ENCODE measurements at regions not wholly inside any gene's neighbourhood (a gene's known extent, or its start where the extent isn't known, plus 50 kb on each side); places are given as distances from the start of the nearest gene placed in this dataset.
"Not testable (repeated sequence)": the region's sequence is repeated elsewhere in the genome, so short reads cannot be mapped to it uniquely, and the experiment has no call there.

- no peak for DNase-seq (ENCODE audit: low spot score)
These were observed 1418.3 kb downstream of the CDH11 start for GRCh38 chr16:63703612-63704011.

- DNase-seq (ENCODE audit: low spot score), result peak; percentile 69
These were observed 1418.8 kb downstream of the CDH11 start for GRCh38 chr16:63702981-63703590.

- DNase-seq (ENCODE audit: low spot score), result no peak
These were observed 1424.1 kb downstream of the CDH11 start for GRCh38 chr16:63697736-63698135.

GRCh38 chr16:63695347-63695746 is 1426.5 kb downstream of the CDH11 start:
- no peak for DNase-seq (ENCODE audit: low spot score)

GRCh38 chr16:63690961-63691360 is 1430.9 kb downstream of the CDH11 start:
- no peak for DNase-seq (ENCODE audit: low spot score)

GRCh38 chr16:63690267-63690666 is 1431.6 kb downstream of the CDH11 start:
- no peak for DNase-seq (ENCODE audit: low spot score)

- no peak for DNase-seq (ENCODE audit: low spot score)
These were observed 1432.8 kb downstream of the CDH11 start for GRCh38 chr16:63689068-63689467.

- DNase-seq (ENCODE audit: low spot score), result no peak
These were observed 1437.4 kb downstream of the CDH11 start for GRCh38 chr16:63684149-63685101.

- DNase-seq (ENCODE audit: low spot score), result no peak
These were observed 1439.0 kb downstream of the CDH11 start for GRCh38 chr16:63682844-63683243.

GRCh38 chr16:63672493-63672892 is 1449.4 kb downstream of the CDH11 start:
- no peak for DNase-seq (ENCODE audit: low spot score)

- DNase-seq (ENCODE audit: low spot score), result no peak
These were observed 1458.7 kb downstream of the CDH11 start for GRCh38 chr16:63663155-63663554.

GRCh38 chr16:63655846-63656245 is 1466.0 kb downstream of the CDH11 start:
- no peak for DNase-seq (ENCODE audit: low spot score)

- no peak for DNase-seq (ENCODE audit: low spot score)
These were observed 1468.6 kb downstream of the CDH11 start for GRCh38 chr16:63653044-63653839.

GRCh38 chr16:63652091-63652490 is 1469.8 kb downstream of the CDH11 start:
- DNase-seq (ENCODE audit: low spot score), result no peak

- no peak for DNase-seq (ENCODE audit: low spot score)
These were observed 1471.3 kb downstream of the CDH11 start for GRCh38 chr16:63650550-63650949.

GRCh38 chr16:63633706-63634445 is 1488.0 kb downstream of the CDH11 start:
- DNase-seq (ENCODE audit: low spot score), result not testable (repeated sequence)

- no peak for DNase-seq (ENCODE audit: low spot score)
These were observed 1492.6 kb downstream of the CDH11 start for GRCh38 chr16:63629272-63629671.

- DNase-seq (ENCODE audit: low spot score), result no peak
These were observed 1493.1 kb downstream of the CDH11 start for GRCh38 chr16:63628812-63629211.

GRCh38 chr16:63625126-63625525 is 1496.7 kb downstream of the CDH11 start:
- DNase-seq (ENCODE audit: low spot score), result no peak

GRCh38 chr16:63623551-63624039 is 1498.3 kb downstream of the CDH11 start:
- no peak for DNase-seq (ENCODE audit: low spot score)

- DNase-seq (ENCODE audit: low spot score), result no peak
These were observed 1502.9 kb downstream of the CDH11 start for GRCh38 chr16:63618896-63619485.

Measured in mucosa of gallbladder (tissue), 1 donor.